Kidney tubule cell (primary cell): ENCODE measurements at regions not wholly inside any gene's neighbourhood (a gene's known extent, or its start where the extent isn't known, plus 50 kb on each side); places are given as distances from the start of the nearest gene placed in this dataset.
"Not testable (repeated sequence)": the region's sequence is repeated elsewhere in the genome, so short reads cannot be mapped to it uniquely, and the experiment has no call there.

Experiments used
- DNase-seq: peaks from one replicate; pipeline ENCODE4 v3.0.0-alpha.2; 2018; ENCODE audit warnings: low spot score

DNA sequence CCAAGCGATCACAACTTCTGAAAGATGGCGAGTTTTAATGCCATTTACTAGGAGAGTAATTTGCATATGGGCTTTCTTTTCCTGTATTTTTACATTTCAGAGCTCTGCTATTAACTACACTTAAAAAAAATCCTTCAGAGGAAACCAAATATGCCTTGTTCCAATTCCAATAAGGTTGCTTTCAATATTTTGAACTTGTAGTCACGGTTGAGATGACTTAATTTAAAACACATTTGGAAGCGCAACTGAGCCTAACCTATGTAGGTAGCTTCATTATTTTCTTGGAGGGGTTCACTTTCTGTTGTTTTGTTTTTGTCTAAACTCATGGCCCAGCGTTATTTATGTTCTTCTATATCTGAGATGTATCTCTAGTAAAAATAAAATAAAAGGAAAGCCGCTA lies 93.4 kb downstream of the BLID start:
- no peak for DNase-seq

GRCh38 chr11:122020902-122021301 lies 95.1 kb downstream of the BLID start:
- peak; percentile 4 for DNase-seq

DNA sequence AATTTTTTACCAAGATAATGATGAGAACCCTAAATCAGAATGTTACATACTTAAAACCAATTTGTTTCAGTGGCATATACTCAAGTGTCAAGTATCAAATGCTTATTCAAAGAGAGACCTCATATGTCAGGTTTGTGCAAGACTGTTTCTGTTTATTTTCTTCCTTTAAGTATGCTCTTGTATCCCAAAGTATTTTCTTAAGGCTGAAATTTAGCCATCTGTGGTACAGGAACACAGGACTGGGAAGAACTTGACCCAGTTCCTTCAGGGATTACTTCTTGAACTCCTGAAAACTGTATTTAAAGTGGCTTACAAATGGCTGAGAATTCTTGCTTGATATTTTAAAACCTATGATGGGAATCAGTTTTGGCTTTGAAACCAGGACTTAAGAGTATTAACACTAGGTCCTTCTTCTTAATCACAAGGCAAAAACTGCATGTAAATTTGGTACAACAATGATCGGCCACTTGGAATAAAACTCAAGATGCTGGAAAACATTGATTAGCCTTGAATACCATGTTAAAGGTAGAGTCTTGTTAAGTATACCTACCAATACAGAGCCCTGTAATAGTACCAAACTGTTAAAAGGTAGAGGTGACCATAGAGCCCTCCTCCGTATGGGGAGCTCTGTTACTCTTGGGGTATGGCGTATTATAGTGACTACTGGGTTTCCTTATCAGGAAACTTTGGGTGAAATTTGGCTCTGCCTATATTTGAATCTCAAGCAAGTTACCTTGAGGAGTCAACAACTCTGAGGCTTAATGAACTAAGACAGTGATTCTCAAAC lies 95.9 kb downstream of the BLID start:
- no peak for DNase-seq

DNA sequence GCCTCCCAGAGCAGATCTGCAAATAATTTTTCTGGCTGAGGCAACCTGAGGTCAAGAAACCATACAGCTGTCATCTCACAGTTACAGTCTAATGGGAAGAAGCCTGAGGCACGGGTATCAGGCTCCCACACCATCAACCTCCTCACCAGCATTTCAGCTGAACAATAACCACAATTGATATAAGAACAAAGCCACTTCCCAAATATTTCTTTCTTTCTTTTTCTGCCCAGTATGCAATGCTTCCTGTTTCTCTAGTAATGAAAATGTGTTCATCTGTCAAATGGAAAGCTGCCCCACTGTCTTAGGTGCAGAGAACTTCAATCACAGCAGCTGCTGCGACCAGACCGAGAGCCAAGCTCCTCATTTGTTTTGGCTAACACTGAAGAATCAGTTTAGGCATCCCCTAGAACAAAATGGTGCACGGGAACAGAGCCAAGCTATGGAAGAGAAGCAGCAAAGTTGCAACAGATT lies 108.4 kb downstream of the BLID start:
- DNase-seq, result no peak

DNA sequence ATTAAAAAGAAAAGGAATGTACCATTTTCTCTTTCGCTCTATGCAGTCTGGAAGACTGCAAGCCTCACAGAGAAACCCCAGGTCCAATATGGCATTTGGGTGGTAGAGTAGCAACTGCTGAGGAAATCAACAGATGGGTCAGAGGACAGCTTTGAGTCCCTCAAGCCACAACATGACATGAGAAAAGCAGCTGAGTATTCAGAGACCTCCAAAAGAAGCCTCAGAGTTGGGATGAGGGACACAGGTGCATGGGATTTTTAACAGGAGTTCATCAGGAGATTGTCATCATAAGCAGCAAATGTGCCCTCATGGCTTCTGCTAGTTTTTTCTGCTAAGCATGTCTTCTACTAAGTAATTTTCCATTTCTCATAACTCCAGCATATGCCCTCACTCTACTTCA lies 111.6 kb downstream of the BLID start:
- no peak for DNase-seq

DNA sequence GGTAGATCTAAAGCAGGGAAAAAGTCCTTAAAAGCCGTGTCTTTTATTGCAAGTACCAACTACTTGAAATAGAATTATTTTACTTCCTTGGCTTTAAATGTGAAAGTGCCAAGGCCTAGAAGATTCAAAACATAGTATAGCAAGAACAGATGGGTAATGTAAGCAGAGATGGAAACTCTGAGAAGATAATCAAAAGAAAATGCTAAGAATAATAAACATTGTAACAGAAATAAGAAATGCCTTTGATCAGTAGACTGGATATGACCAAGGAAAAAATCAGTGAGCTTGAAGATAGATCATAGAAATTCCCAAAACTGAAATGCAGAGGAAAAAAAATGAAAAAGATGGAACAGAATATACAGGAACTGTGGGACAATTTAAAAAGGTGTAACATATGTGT lies 113.1 kb downstream of the BLID start:
- DNase-seq, result no peak

DNA sequence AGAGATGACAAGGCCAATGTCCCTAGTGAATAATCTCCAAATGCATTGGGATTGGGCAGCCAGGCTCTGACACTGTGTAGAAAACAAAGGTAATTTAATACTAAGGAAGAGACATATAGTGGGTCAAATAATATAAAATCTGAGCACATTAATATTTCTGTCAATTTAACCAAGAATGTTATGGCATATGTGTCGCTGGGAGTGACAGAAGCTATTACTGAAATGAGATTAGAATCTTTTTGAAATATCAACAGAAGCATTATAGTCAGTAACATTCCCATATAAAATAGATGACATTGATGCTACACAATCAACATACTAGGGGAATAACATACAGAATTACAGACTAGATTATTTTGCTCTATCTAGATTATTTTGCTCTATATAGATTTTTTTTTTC lies 114.0 kb downstream of the BLID start:
- DNase-seq, result no peak

GRCh38 chr11:121999651-122000050 lies 116.4 kb downstream of the BLID start:
- DNase-seq, result no peak

GRCh38 chr11:121996574-121996973 lies 119.4 kb downstream of the BLID start:
- DNase-seq, result no peak

GRCh38 chr11:121983901-121984300 lies 132.1 kb downstream of the BLID start:
- DNase-seq, result no peak

- not testable (repeated sequence) for DNase-seq
Measured at GRCh38 chr11:121977914-121978313, 138.1 kb downstream of the BLID start.

- no peak for DNase-seq
Measured at GRCh38 chr11:121968638-121969037, 147.4 kb downstream of the BLID start.

- no peak for DNase-seq
Measured at GRCh38 chr11:121967131-121967704, 148.8 kb downstream of the BLID start.

DNA sequence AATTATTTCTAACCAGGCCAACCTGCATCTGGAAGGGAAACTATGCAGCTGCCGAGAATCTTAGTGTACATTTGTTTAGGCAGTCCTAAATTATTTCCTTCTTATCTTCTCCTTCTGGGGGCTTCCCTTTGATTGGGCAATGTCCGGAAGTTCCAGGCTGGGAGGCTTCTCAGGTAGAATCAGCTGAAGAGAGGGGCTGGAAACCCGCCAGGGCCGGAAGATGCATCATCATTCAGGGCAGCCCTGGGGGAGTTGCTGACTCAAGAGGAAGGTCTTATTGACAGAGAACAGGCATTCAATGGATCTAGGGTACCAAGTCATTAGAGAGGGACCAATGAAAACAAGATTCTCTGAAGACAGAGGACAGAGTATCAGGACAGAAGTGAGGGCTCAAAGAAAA lies 150.7 kb downstream of the BLID start:
- DNase-seq, result peak; percentile 38

- peak; percentile 35 for DNase-seq
Measured at GRCh38 chr11:121964591-121964990, 151.4 kb downstream of the BLID start.

GRCh38 chr11:121963846-121964245 lies 152.2 kb downstream of the BLID start:
- DNase-seq, result not testable (repeated sequence)

DNA sequence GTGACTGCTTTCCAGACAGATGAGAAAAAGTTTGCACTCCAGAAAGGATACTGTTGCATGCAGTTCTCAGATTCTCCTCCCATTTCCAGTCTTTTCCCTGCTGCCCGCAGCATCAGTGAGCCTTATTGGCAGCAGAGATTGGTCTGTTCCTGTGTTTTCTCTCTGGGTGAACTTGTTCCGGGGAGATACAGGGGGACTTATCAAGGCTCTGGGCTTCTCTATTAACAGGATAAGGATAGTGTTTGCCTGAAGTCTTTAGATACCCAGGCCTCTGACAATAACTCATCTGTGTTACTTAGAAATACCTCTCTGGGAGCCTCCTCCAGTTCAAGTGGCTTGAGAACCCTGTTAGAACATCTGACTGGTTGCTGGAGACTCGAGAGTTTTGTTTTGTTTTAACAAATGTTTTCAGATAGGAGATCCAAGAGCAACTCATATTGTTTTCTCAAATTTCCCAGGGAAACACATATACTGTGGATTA lies 154.7 kb downstream of the BLID start:
- no peak for DNase-seq

GRCh38 chr11:121958971-121959325 lies 157.1 kb downstream of the BLID start:
- DNase-seq, result no peak

DNA sequence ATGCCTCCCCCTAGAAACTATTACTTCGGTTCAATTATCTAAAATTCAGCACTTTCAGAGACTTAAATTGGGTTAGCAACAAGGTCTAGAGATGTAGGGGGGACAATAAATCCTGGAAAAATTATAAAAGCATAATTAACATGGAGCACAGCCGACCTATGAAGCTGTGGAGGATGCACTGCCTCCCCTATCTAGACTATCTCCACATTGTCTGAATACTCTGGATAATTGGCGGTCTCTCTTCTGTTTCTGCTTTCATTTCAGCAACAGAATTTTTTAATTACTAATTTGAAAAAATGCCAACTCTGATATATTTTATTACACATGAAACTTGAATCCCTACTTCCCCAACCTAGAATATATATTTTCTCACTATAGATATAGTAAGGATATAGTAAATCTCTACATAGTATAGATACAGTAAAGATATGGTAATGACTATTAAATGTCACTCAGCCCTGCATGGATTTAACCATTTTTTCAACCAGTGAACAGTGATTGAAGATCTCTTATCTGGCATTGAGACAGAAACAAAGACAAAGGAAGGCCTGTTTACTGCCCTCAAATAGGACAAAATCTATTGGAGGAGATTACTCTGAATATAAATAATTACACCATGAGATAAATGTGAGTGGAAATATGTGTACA lies 157.6 kb downstream of the BLID start:
- DNase-seq, result no peak

- no peak for DNase-seq
Measured at GRCh38 chr11:121953122-121953521, 162.9 kb downstream of the BLID start.

- no peak for DNase-seq
Measured at GRCh38 chr11:121950160-121950559, 165.9 kb downstream of the BLID start.

- no peak for DNase-seq
Measured at GRCh38 chr11:121946514-121946913, 169.5 kb downstream of the BLID start.

- DNase-seq, result no peak
Measured at GRCh38 chr11:121944556-121945230, 171.3 kb downstream of the BLID start.
